SU-DHL-6 (cell line): ENCODE measurements at regions not wholly inside any gene's neighbourhood (a gene's known extent, or its start where the extent isn't known, plus 50 kb on each side); places are given as distances from the start of the nearest gene placed in this dataset.

Experiments used
- CTCF ChIP-seq: fragments of 200-600 bp; sonication (generic); IDR thresholded peaks from one replicate; pipeline ENCODE4 v1.5.1; 2017; ENCODE audit warnings: antibody characterized with exemption, mild to moderate bottlenecking, low read length, moderate library complexity; ENCODE audit not compliant: insufficient read depth, poor library complexity, severe bottlenecking
- EZH2phosphoT487 ChIP-seq: fragments of 200-600 bp; sonication (generic), shearing (Covaris generic); conservative IDR thresholded peaks from 2 replicates; pipeline ENCODE4 v1.6.1; 2018; ENCODE audit warnings: mild to moderate bottlenecking, antibody characterized with exemption, low read length, moderate library complexity, mixed read lengths

- TF ChIP-seq CTCF (no peak), EZH2phosphoT487 (no peak)
Observed at GRCh38 chr4:161005746-161006145, 1158.1 kb downstream of the FSTL5 start.
